ENCODE measurements at regions not wholly inside any gene's neighbourhood (a gene's known extent, or its start where the extent isn't known, plus 50 kb on each side); places are given as distances from the start of the nearest gene placed in this dataset.

DNA sequence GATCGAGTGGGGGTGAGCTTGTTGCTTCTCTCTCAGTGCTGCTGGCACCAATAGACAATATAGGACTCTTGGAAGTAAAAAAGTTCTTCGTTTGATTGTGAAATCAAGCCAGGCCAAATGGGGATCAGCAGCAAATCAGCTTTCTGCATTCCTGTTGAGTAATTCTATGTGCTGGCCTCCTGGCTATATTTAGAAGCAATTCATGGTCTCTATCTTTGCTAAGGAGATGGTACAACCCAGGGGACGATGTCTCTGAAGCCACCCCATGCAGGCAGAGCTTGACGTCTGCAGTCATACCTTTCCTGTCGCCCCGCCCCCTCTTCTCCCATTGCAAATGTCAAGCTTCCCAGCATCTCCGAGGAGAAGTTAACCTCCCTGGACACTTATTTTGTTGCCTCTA is 199.1 kb downstream of the SCP2D1 start:
- no TSS peak for BruUV-seq (replicated peaks)
- ATAC-seq, result no peak
- in situ Hi-C loops (cut with MboI) (no loop called here), intact Hi-C loops (cut with micrococcal nuclease) (no loop called here)
- no peaks in the 10 kb centered on the region for H3K79me2 ChIP-seq (ENCODE audit: control insufficient read depth, insufficient read depth, low read length)
- ChIA-PET CTCF (ENCODE audit: low intra/inter-chr PET ratio) (no interaction called here), POLR2A (no interaction called here)
- no peaks in the 10 kb centered on the region for H3K4me1 ChIP-seq (replicated peaks in 1 of 2; ENCODE audit: control insufficient read depth in 2 of 2, insufficient read depth in 2 of 2, low read length in 2 of 2)
- H3K36me3 ChIP-seq (ENCODE audit: control insufficient read depth, insufficient read depth, low read length), result no peaks in the 10 kb centered on the region
- H3K4me3 ChIP-seq, result no peak overlapping the region
- H3K9me3 ChIP-seq (replicated peaks; ENCODE audit: control insufficient read depth, insufficient read depth, low read depth, low read length), result no peaks in the 10 kb centered on the region
- H3K27ac ChIP-seq (ENCODE audit: extremely low read depth, low read depth, low read length), result no peak overlapping the region
- no peaks in the 10 kb centered on the region for H4K20me1 ChIP-seq (replicated peaks; ENCODE audit: control insufficient read depth, insufficient read depth, low read length)
- H2AFZ ChIP-seq (ENCODE audit: low read depth, low read length), result no peak overlapping the region
- no peak overlapping the region for H3K9ac ChIP-seq (ENCODE audit: insufficient read depth in 1 of 2, low read depth in 2 of 2, low read length in 2 of 2)
- WGBS (ENCODE audit: insufficient coverage, low coverage, missing lambda C conversion rate), result 6% methylated on average over 3 of the region's 7 CpGs
- no peak for DNase-seq (ENCODE audit: extremely low read depth in 1 of 4, low spot score in 3 of 4)
- no peaks in the 10 kb centered on the region for H3K27me3 ChIP-seq (ENCODE audit: control insufficient read depth in 2 of 2, insufficient read depth in 2 of 2, low read length in 2 of 2)
- TF ChIP-seq, protein P1, sequence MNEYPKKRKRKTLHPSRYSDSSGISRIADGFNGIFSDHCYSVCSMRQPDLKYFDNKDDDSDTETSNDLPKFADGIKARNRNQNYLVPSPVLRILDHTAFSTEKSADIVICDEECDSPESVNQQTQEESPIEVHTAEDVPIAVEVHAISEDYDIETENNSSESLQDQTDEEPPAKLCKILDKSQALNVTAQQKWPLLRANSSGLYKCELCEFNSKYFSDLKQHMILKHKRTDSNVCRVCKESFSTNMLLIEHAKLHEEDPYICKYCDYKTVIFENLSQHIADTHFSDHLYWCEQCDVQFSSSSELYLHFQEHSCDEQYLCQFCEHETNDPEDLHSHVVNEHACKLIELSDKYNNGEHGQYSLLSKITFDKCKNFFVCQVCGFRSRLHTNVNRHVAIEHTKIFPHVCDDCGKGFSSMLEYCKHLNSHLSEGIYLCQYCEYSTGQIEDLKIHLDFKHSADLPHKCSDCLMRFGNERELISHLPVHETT (CRISPR knock-in tag; conservative IDR thresholded peaks at IDR 0.05 in 1 of 2, IDR thresholded peaks at IDR 0.05 in 1 of 2), result no peak
- TF ChIP-seq, protein P2, sequence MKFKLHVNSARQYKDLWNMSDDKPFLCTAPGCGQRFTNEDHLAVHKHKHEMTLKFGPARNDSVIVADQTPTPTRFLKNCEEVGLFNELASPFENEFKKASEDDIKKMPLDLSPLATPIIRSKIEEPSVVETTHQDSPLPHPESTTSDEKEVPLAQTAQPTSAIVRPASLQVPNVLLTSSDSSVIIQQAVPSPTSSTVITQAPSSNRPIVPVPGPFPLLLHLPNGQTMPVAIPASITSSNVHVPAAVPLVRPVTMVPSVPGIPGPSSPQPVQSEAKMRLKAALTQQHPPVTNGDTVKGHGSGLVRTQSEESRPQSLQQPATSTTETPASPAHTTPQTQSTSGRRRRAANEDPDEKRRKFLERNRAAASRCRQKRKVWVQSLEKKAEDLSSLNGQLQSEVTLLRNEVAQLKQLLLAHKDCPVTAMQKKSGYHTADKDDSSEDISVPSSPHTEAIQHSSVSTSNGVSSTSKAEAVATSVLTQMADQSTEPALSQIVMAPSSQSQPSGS (CRISPR knock-in tag; IDR thresholded peaks at IDR 0.05), result no peak
- no peak for TF ChIP-seq RBM22 (IDR thresholded peaks at IDR 0.05; ENCODE audit: low read depth, low read length, poor library complexity, severe bottlenecking)
- TF ChIP-seq, protein P3, sequence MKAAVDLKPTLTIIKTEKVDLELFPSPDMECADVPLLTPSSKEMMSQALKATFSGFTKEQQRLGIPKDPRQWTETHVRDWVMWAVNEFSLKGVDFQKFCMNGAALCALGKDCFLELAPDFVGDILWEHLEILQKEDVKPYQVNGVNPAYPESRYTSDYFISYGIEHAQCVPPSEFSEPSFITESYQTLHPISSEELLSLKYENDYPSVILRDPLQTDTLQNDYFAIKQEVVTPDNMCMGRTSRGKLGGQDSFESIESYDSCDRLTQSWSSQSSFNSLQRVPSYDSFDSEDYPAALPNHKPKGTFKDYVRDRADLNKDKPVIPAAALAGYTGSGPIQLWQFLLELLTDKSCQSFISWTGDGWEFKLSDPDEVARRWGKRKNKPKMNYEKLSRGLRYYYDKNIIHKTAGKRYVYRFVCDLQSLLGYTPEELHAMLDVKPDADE (conservative IDR thresholded peaks at IDR 0.05; ENCODE audit: control insufficient read depth, low read depth, low read length), result no peak
- TF ChIP-seq, protein P4, sequence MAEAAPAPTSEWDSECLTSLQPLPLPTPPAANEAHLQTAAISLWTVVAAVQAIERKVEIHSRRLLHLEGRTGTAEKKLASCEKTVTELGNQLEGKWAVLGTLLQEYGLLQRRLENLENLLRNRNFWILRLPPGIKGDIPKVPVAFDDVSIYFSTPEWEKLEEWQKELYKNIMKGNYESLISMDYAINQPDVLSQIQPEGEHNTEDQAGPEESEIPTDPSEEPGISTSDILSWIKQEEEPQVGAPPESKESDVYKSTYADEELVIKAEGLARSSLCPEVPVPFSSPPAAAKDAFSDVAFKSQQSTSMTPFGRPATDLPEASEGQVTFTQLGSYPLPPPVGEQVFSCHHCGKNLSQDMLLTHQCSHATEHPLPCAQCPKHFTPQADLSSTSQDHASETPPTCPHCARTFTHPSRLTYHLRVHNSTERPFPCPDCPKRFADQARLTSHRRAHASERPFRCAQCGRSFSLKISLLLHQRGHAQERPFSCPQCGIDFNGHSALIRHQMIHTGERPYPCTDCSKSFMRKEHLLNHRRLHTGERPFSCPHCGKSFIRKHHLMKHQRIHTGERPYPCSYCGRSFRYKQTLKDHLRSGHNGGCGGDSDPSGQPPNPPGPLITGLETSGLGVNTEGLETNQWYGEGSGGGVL (CRISPR knock-in tag; IDR thresholded peaks at IDR 0.05), result no peak
- TF ChIP-seq SRSF1 (IDR thresholded peaks at IDR 0.05; ENCODE audit: low read depth, low read length), result no peak
- no peak for TF ChIP-seq TRIM24 (IDR thresholded peaks at IDR 0.05)
- TF ChIP-seq C11orf30 (IDR thresholded peaks at IDR 0.05; ENCODE audit: low read depth), result no peak
- no peak for TF ChIP-seq FOXP1 (CRISPR knock-in tag; IDR thresholded peaks at IDR 0.05)
- no peak for TF ChIP-seq PTRF (tag; IDR thresholded peaks at IDR 0.05)
- no peak overlapping the region for H3K4me2 ChIP-seq (ENCODE audit: insufficient read depth, low read length)
- no peak for FAIRE-seq
- no peaks in the 10 kb centered on the region for H3K9me1 ChIP-seq (ENCODE audit: control insufficient read depth, insufficient read depth, low read length)
